HG03342 (cell line): ENCODE measurements at regions not wholly inside any gene's neighbourhood (a gene's known extent, or its start where the extent isn't known, plus 50 kb on each side); places are given as distances from the start of the nearest gene placed in this dataset.

Experiments
- ATAC-seq: cut with Tn5 transposase; IDR thresholded peaks from one replicate; pipeline ENCODE4 v1.9.1; 2021; ENCODE audit warnings: mild to moderate bottlenecking, moderate library complexity; ENCODE audit not compliant: unreplicated experiment

- ATAC-seq, result no peak
Observed at GRCh38 chr6:84526631-84527030, 237.8 kb downstream of the TBX18 start.

DNA sequence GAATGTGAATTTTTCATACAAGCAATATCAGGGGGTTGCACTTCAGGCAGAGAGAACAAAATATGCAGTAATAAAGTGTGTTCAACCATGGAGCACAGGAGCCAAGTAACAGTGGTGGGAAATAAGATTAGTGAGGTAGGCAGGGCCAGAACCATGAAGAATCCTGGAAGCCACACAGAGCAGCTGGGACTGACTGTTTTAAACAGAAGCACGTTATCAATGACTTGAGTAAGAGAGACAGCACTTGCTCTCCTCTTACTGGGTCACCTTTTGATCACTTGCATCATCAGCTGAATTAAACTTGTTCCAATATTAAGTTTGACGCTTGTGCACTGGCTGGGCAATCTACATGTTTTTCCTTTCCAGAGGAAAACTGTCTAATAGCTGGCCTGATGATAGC lies 238.5 kb downstream of the TBX18 start:
- ATAC-seq, result no peak

DNA sequence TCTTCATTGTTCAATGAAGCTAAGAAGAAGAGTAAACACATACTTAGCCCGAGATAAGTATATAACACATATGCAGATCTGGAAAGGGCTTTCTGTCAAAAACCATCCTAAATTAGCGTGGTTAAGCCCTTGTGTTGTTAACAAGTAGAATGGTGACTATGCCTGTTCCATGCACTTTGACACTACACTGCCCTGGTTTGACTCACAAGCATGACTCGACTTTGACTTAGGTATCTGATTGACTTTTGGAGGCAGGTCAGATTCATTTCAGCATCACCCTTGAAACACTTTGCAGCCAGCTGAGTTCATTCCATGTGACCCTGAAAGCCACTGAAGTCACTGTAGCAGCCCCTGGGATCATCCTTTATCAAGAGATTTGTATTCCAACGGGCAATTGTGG lies 239.8 kb downstream of the TBX18 start:
- ATAC-seq, result no peak

- no peak for ATAC-seq
Observed at GRCh38 chr6:84522135-84522549, 242.3 kb downstream of the TBX18 start.

DNA sequence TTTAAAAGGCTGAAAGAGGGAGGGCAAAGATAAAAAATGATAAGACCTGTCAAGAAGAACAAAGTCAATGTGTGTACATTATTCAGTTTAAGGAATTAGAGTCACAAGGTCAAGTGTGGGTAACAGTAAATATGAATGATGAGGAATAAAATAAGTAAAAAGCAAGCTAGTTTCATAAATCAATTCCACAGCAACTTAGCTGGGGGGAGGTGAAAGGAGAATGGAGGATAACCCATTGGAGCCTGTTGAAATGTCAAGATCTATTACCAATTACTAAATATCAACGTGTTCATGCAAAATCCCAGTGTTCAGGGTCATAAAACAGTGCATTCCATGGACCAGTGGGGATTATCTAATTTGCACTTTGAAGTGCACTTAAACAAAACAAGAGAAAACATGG lies 242.9 kb downstream of the TBX18 start:
- ATAC-seq, result no peak

DNA sequence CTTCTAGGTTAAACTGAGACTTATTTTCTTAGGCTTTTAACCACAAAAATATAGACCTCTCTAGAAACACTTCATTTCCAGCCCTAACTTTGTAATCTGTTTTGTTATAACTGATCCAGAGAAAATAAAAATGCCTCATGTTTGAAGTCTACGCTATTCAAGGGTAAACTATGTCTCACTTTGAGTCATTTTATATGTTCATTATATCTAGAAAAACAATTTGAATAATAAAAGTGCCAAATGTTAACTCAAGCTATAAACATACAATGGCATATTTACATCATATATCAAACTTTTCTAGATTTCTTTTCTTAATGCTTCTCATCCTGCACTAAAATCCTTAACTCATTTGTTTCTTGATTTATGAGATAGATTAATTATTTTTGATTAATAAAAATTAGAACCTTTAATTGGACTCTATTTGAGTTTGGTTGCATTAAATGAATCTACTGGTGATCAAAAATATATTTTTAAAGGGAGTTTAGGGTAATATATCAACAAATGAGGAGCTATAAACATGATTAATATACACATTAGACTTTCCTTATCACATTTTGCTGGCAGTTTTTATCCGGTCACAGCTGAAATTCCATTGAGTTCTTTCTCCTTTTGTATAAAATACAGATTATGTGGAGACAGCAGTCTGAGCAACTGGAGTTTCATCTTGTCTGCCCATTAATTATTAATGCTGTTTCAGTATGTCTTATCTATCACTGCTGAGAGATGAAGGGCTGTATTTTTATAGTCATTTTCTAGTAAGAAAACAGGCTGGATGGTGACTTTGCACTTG lies 246.5 kb downstream of the TBX18 start:
- ATAC-seq, result no peak

GRCh38 chr6:84516154-84516553 lies 248.2 kb downstream of the TBX18 start:
- no peak for ATAC-seq

GRCh38 chr6:84515067-84515466 lies 249.3 kb downstream of the TBX18 start:
- no peak for ATAC-seq

DNA sequence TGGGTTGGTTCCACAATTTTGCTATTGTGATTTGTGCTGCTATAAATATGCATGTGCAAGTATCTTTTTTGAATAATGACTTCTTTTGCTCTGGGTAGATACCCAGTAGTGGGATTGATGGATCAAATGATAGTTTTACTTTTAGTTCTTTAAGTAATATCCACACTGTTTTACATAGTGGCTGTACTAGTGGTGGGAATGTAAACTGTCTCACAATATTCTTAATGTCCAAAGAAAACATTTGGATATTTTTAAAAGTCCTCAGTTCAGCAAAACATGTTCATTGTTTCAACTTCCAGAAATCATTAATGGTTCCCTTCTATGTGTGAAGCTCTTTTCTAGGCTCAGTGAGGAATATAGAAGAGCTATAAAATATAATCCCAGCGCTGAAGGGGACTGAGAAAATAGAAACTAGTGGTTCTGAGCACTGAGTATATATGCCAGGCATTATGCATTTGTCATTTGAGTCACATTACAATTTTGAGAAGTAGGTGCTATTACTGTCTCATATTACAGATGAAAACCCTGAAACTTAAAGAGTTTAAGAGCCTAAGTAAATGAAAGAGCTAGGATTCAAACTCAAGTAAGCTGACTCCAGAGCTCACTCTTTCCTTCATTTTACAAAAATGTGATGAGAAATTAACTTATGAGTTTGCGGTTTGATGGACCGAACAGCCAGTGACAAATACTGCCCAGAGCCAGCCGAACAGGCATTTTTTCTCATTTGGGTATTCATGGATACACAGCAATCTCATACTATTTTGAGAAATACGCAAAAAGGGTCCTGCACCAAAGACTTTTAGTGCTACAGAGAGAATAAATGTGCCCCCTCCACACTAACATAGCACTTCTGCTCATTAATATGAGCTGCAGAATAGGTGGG lies 250.1 kb downstream of the TBX18 start:
- no peak for ATAC-seq

DNA sequence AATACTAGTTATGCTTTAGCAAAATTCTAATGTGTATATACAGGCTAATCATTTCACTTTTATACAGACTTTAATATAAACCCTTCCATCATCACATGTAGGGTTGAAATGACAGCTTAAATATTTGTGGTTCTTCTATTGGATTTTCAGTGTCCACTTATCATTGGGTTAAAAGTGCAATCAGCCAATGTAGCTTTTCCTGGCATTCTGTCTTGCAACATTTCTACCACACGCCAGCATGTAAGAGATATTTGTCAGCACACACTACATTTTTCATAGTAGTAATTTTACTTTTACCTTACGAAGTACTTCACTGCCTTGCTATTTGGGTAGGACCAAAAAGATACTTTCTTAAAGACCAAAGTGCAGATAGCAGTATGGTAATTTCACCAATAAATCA lies 252.0 kb downstream of the TBX18 start:
- ATAC-seq, result no peak

GRCh38 chr6:84511929-84512328 lies 252.5 kb downstream of the TBX18 start:
- no peak for ATAC-seq

DNA sequence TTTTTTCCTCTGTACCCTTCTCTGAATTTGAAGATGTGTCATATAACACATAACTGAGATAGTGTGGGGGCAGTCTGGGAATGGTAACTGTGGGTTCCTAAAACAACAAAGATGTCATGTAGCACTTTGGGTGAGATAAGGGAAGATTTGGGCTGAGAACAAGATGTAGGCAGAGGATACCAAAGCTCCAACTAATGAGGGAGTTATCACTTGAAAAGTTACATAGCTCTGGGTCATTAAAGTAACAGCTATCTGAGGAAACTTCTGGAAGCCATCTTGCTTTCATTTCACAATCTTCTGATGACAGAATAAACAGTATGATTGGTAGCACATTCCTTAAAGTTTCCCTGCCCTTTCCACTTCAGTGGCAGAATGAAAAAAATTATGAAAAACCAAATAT lies 255.4 kb downstream of the TBX18 start:
- no peak for ATAC-seq

DNA sequence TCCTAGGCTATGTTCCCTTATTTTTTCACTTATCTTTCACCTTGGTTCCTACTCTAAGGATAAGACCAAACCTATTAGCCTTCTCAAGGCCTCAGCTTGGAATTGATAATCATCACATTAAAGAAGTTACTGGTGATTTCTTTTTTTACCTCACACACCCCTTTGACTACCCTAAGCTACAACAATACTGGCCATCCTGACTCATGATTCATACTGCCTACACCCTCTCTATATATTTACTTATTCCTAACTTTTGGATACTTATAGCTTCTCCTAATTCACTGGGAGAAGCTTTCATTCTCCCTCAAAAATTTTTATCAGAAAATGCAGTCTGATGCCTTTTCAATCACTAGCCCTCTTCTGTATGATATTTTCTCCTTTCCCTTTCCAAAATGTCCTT lies 256.1 kb downstream of the TBX18 start:
- no peak for ATAC-seq

DNA sequence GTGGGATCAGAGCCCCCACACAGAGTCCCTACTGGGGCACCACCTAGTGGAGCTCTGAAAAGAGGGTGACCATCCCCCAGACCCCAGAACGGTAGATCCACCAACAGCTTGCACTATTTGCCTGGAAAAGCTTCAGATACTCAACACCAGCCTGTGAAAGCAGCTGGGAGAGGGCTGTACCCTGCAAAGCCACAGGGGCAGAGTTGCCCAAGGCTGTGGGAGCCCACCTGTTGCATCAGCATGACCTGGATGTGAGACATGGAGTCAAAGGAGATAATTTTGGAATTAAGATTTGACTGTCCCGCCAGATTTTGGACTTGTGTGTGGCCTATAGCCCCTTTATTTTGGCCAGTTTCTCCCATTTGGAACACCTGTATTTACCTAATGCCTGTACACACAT lies 260.4 kb downstream of the TBX18 start:
- ATAC-seq, result no peak

DNA sequence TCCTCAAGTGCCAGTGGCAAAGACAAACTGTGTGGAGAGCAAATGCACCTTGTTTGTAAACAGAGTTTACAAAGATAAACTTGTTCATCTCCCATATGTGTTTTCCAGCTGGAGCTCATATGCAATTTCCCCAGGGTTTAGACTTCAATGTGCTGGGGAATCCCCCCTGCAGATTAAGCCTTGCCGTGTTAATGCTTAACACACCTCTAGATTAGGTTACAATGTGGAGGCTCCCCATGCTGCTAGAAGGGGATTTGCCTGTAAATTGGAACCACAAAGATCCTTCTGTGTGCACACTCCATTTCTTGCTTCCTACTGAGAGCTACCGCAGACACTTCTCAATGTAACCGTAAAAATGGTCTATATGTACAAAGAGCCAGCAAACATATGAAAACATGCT lies 263.1 kb downstream of the TBX18 start:
- no peak for ATAC-seq

DNA sequence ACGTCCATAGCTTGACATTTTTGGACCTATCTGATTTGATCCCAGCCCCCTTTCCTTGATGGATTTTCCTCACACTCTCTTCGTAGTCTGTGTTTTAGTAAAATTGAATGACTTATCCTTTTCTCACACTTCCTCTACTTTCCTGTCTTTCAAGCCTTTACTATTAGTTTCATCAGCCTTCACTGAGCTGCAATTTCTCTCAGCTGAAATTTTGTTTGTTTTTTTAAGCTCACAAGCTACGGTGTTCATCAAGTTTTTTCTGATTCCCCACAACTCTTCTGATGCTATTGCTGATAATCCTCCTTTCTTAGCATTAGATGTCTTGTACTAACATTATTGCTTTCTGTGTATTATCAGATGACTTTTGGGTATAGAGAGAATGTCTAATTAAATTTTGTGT lies 263.7 kb downstream of the TBX18 start:
- no peak for ATAC-seq

GRCh38 chr6:84498905-84499304 lies 265.5 kb downstream of the TBX18 start:
- no peak for ATAC-seq

- no peak for ATAC-seq
Observed at GRCh38 chr6:84492241-84493165, 265.1 kb upstream of the CEP162 start.

GRCh38 chr6:84489598-84489997 lies 262.2 kb upstream of the CEP162 start:
- ATAC-seq, result no peak

DNA sequence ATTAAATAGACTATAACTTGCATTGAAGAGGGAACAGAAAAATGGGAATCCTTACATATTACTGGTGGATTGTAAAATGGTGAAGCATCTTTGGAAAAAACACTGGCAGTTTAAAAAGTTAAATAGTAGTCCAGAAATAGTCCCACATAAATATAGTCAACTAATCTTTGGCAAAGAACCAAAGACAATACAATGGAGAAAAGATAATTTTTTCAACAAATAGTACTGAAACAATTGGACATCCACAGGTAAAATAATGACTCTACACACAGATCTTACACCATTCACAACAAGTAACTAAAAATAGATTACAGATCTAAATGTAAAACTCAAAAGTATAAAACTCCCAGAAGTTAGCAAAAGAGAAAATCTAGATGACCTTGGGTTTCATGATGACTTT lies 259.1 kb upstream of the CEP162 start:
- no peak for ATAC-seq

GRCh38 chr6:84469144-84469543 lies 241.7 kb upstream of the CEP162 start:
- peak; percentile 61 for ATAC-seq
